ENCODE measurements at regions not wholly inside any gene's neighbourhood (a gene's known extent, or its start where the extent isn't known, plus 50 kb on each side); places are given as distances from the start of the nearest gene placed in this dataset.

GRCh38 chr4:64200001-64200555 is 209.2 kb downstream of the TECRL start:
- no peaks in the 10 kb centered on the region for H3K9me3 Mint-ChIP-seq
- DNase-seq (ENCODE audit: low spot score) (no peak), ATAC-seq (no peak)
- no peaks in the 10 kb centered on the region for H3K36me3 ChIP-seq (ENCODE audit: insufficient read depth)
- H3K9me2 ChIP-seq (ENCODE audit: insufficient read depth): no peaks in the 10 kb centered on the region
- no peak overlapping the region for H3K27ac Mint-ChIP-seq
- H3F3A ChIP-seq (replicated peaks; ENCODE audit: low read depth): no peaks in the 10 kb centered on the region
- H3K27me3 Mint-ChIP-seq (ENCODE audit: insufficient read depth, low read depth, poor library complexity): peaks cover 2% of the 10 kb centered on the region
- H3K4me1 Mint-ChIP-seq: peaks cover 13% of the 10 kb centered on the region
- H3K27me3 ChIP-seq (ENCODE audit: insufficient read depth): no peaks in the 10 kb centered on the region
- H4K20me1 ChIP-seq (replicated peaks; ENCODE audit: insufficient read depth): no peaks in the 10 kb centered on the region
- H3K27ac ChIP-seq (ENCODE audit: low read depth): no peak overlapping the region
- H3K4me2 ChIP-seq: no peak overlapping the region
- H3K4me3 ChIP-seq: no peak overlapping the region
- H3K79me2 ChIP-seq (replicated peaks; ENCODE audit: insufficient read depth): no peaks in the 10 kb centered on the region
- TF ChIP-seq ZNF462 (CRISPR knock-in tag; IDR thresholded peaks at IDR 0.05) (no peak), NANOG (IDR thresholded peaks at IDR 0.05; ENCODE audit: borderline replicate concordance) (no peak), POLR2AphosphoS5 (IDR thresholded peaks at IDR 0.05; ENCODE audit: low read depth) (no peak), REST (IDR thresholded peaks at IDR 0.05; ENCODE audit: unreplicated experiment) (no peak), ZNF114 (CRISPR knock-in tag; IDR thresholded peaks at IDR 0.05) (no peak), EZH2phosphoT487 (IDR thresholded peaks at IDR 0.05; ENCODE audit: unreplicated experiment) (no peak), STAT1 (IDR thresholded peaks at IDR 0.05; ENCODE audit: unreplicated experiment) (no peak)
- H3K4me1 ChIP-seq (ENCODE audit: insufficient read depth): peaks cover 17% of the 10 kb centered on the region
- H3K36me3 Mint-ChIP-seq (ENCODE audit: low read depth): no peaks in the 10 kb centered on the region
- H3K4me3 Mint-ChIP-seq: no peak overlapping the region
- no peak overlapping the region for H2AFZ ChIP-seq
